Erythroblast (primary cell): ENCODE measurements at regions not wholly inside any gene's neighbourhood (a gene's known extent, or its start where the extent isn't known, plus 50 kb on each side); places are given as distances from the start of the nearest gene placed in this dataset.

Experiments
- GATA1 ChIP-seq: IDR thresholded peaks from 2 replicates; pipeline ENCODE4 v1.6.1; 2011; ENCODE audit warnings: low read depth, mild to moderate bottlenecking, control low read depth, low read length, moderate library complexity
- POLR2A ChIP-seq: IDR thresholded peaks from 2 replicates; pipeline ENCODE4 v1.6.1; 2011; ENCODE audit warnings: mild to moderate bottlenecking, low read length

- TF ChIP-seq POLR2A (no peak), GATA1 (no peak)
Measured at GRCh38 chr2:168350380-168350779, 103.0 kb upstream of the STK39 start.
